Osteocyte (in vitro differentiated cells): ENCODE measurements at regions not wholly inside any gene's neighbourhood (a gene's known extent, or its start where the extent isn't known, plus 50 kb on each side); places are given as distances from the start of the nearest gene placed in this dataset.

ENCODE experiments used
- DNase-seq: peaks from one replicate; pipeline ENCODE4 v3.0.0; 2021; ENCODE audit warnings: mixed read lengths; ENCODE audit not compliant: unreplicated experiment; ENCODE audit errors: extremely low spot score
- H3K27ac Mint-ChIP-seq: one replicate; pipeline ENCODE4 v1.8.0; 2021; ENCODE audit warnings: mild to moderate bottlenecking, mixed read lengths; ENCODE audit not compliant: unreplicated experiment
- H3K27me3 Mint-ChIP-seq: one replicate; pipeline ENCODE4 v1.8.0; 2021; ENCODE audit warnings: mixed read lengths; ENCODE audit not compliant: unreplicated experiment
- H3K36me3 Mint-ChIP-seq: one replicate; pipeline ENCODE4 v1.8.0; 2021; ENCODE audit warnings: mixed read lengths; ENCODE audit not compliant: unreplicated experiment
- H3K4me1 Mint-ChIP-seq: one replicate; pipeline ENCODE4 v1.8.0; 2021; ENCODE audit warnings: mixed read lengths; ENCODE audit not compliant: unreplicated experiment
- H3K4me3 Mint-ChIP-seq: one replicate; pipeline ENCODE4 v1.8.0; 2021; ENCODE audit warnings: mild to moderate bottlenecking, moderate library complexity, mixed read lengths; ENCODE audit not compliant: unreplicated experiment
- H3K9me3 Mint-ChIP-seq: one replicate; pipeline ENCODE4 v1.8.0; 2021; ENCODE audit warnings: mixed read lengths; ENCODE audit not compliant: unreplicated experiment
- CTCF ChIP-seq: fragments of 200-600 bp; sonication (generic); IDR thresholded peaks from 2 replicates; pipeline ENCODE4 v1.5.0; 2021; ENCODE audit warnings: antibody characterized with exemption, mild to moderate bottlenecking, moderate library complexity

GRCh38 chr5:104247260-104247659 is 684.7 kb upstream of the NUDT12 start:
- H3K36me3 Mint-ChIP-seq = no peaks in the 10 kb centered on the region
- H3K27me3 Mint-ChIP-seq = no peaks in the 10 kb centered on the region
- H3K9me3 Mint-ChIP-seq = no peaks in the 10 kb centered on the region
- TF ChIP-seq CTCF = no peak
- no peak overlapping the region for H3K27ac Mint-ChIP-seq
- H3K4me3 Mint-ChIP-seq = no peak overlapping the region
- H3K4me1 Mint-ChIP-seq = no peaks in the 10 kb centered on the region
- DNase-seq = no peak

GRCh38 chr5:104241046-104241445 is 678.5 kb upstream of the NUDT12 start:
- H3K9me3 Mint-ChIP-seq = no peaks in the 10 kb centered on the region
- no peaks in the 10 kb centered on the region for H3K27me3 Mint-ChIP-seq
- no peak overlapping the region for H3K27ac Mint-ChIP-seq
- TF ChIP-seq CTCF = no peak
- no peak overlapping the region for H3K4me3 Mint-ChIP-seq
- H3K36me3 Mint-ChIP-seq = no peaks in the 10 kb centered on the region
- peaks cover 5% of the 10 kb centered on the region for H3K4me1 Mint-ChIP-seq
- DNase-seq = no peak

- Mint-ChIP-seq H3K27ac (no peak overlapping the region), H3K36me3 (no peaks in the 10 kb centered on the region), H3K4me3 (no peak overlapping the region), H3K27me3 (no peaks in the 10 kb centered on the region), H3K4me1 (peaks cover 5% of the 10 kb centered on the region), H3K9me3 (no peaks in the 10 kb centered on the region)
- TF ChIP-seq CTCF = no peak
- DNase-seq = no peak
Measured at GRCh38 chr5:104237586-104237985, 675.0 kb upstream of the NUDT12 start.

DNA sequence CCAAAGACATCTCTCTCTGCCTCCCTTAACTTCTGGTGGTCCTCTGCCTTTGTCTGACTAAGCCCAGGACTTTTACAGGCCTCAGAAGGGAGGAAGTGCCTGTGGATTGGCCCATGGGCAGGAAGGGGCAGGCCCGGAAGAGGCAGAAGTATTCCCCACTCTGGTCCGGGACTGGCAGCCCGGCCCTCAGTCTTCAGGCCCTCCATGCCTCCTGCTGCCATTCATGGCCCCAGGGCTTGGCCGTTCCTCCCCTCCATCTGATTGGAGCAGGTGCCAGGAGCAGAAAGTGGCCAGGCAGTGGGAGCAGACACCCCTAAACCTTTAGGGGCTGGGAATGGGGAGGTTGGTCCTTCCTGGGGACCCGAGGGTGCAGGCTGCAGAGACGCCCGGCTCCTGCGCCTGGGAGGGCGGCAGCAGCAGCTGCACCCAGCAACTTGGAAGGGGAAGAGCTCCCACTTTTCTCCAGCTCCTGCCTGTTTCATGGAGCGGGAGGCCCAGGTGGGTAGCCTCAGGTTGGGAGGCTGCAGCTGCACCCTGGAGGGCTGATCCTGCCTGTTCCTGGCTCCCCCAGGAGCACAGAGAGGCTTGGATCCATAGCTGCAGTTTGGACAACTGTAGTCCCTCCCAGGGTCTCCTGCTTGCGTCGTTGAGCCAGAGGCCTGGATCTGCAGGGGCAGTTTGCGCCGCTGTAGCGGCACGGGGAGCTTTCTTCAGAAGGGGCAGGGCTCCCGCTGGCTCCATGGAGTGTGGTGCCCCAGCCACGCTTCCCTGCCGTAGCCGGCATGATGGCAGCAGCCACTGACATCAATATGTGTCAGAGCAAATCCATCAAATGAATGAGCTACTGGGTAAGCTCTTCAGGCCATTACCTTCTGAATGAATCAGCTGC is 661.5 kb upstream of the NUDT12 start:
- TF ChIP-seq CTCF = no peak
- Mint-ChIP-seq H3K36me3 (no peaks in the 10 kb centered on the region), H3K4me3 (no peak overlapping the region), H3K9me3 (no peaks in the 10 kb centered on the region), H3K27me3 (no peaks in the 10 kb centered on the region), H3K27ac (no peak overlapping the region), H3K4me1 (no peaks in the 10 kb centered on the region)
- no peak for DNase-seq

DNA sequence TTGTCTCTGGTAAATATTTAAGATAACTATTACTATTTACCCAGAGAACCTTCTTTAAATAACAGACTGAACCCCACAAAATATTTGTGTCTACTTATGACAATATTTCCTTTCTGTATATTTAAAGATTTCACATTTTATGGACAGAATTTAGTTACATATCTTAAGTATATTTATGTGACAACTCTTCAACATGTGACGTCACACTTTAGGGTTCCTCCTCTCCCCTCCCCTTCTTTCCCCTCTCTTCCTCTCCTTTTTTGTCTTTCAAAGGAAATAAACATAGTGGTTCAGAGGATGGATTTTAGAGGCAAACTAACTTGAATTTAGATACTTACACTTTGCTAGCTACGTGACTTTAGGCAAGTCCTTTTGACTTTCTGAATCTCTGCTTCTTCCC is 655.6 kb upstream of the NUDT12 start:
- H3K27ac Mint-ChIP-seq = no peak overlapping the region
- H3K36me3 Mint-ChIP-seq = no peaks in the 10 kb centered on the region
- no peaks in the 10 kb centered on the region for H3K27me3 Mint-ChIP-seq
- no peaks in the 10 kb centered on the region for H3K9me3 Mint-ChIP-seq
- no peak for DNase-seq
- TF ChIP-seq CTCF = no peak
- no peak overlapping the region for H3K4me3 Mint-ChIP-seq
- H3K4me1 Mint-ChIP-seq = no peaks in the 10 kb centered on the region
